ENCODE measurements at regions not wholly inside any gene's neighbourhood (a gene's known extent, or its start where the extent isn't known, plus 50 kb on each side); places are given as distances from the start of the nearest gene placed in this dataset.
"Not testable (repeated sequence)": the region's sequence is repeated elsewhere in the genome, so short reads cannot be mapped to it uniquely, and the experiment has no call there.

- DNase-seq (ENCODE audit: low spot score), result no peak
These were observed 814.4 kb upstream of the AMELY start for GRCh38 chrY:7725791-7726460.

GRCh38 chrY:7723991-7724632 lies 812.6 kb upstream of the AMELY start:
- no peak for DNase-seq (ENCODE audit: low spot score)

GRCh38 chrY:7723127-7723526 lies 811.6 kb upstream of the AMELY start:
- no peak for DNase-seq (ENCODE audit: low spot score)

DNA sequence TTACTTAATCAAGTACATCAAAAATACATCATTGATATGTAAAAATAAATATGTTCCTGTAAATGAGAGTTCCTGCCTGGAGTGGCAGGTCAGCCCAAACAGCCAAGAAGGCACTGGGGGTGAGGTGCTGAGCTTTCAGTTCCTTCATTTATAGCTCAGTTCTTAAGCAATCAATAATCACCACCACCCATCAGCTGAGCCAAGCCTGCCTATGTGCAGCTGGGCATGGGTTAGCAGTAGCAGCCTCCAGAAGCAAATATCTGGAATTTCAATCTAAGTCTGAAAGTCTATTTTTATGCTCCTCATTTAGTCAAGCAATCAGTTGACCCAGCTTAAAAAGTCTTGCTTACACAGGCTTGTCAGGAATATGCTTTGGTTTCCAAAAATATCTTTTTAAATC lies 811.0 kb upstream of the AMELY start:
- DNase-seq (ENCODE audit: low spot score), result no peak

GRCh38 chrY:7720974-7721373 lies 809.4 kb upstream of the AMELY start:
- DNase-seq (ENCODE audit: low spot score), result no peak

GRCh38 chrY:7719271-7719670 lies 807.7 kb upstream of the AMELY start:
- peak; percentile 49 for DNase-seq (ENCODE audit: low spot score)

GRCh38 chrY:7718626-7719025 lies 807.1 kb upstream of the AMELY start:
- no peak for DNase-seq (ENCODE audit: low spot score)

DNA sequence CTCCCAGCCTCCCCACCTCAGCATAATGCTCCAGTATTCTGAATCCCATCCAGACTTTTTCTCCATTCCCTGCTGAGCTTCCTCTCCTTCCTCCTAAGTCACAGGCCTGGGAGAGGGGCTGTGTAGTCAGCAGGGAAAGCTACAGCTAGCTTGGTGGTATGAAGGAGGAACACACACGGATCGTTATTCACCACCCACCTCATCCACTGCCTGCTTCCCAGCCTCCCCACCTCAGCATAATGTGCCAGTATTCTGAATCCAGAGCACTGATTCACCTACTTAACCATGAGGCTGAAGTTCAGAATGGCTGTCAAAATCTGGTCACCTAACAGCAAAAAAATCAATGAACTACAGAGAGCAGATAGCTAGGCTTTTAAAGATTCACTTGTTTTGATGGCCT lies 806.6 kb upstream of the AMELY start:
- no peak for DNase-seq (ENCODE audit: low spot score)

DNA sequence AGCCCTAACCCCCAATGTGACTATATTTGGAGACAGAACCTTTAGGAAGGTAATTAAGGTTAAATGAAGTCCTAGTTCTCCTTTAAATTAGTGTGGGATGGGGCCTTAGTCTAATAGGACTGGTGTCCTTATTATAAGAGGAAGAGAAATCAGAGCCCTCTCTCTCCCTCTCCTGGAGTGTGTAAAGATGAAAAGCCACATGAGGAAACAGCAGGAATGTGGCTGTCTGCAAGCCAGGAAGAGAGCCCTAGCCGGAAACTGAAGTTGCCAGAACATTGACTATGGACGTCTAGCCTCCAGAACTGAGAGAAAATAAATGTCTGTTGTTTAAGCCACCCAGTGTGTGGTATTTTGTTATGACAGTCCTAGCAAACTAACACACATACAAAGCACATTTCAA lies 802.9 kb upstream of the AMELY start:
- DNase-seq (ENCODE audit: low spot score), result peak; percentile 27

- DNase-seq (ENCODE audit: low spot score), result not testable (repeated sequence)
These were observed 802.2 kb upstream of the AMELY start for GRCh38 chrY:7713738-7714137.

GRCh38 chrY:7712289-7712688 lies 800.7 kb upstream of the AMELY start:
- DNase-seq (ENCODE audit: low spot score), result peak; percentile 45

DNA sequence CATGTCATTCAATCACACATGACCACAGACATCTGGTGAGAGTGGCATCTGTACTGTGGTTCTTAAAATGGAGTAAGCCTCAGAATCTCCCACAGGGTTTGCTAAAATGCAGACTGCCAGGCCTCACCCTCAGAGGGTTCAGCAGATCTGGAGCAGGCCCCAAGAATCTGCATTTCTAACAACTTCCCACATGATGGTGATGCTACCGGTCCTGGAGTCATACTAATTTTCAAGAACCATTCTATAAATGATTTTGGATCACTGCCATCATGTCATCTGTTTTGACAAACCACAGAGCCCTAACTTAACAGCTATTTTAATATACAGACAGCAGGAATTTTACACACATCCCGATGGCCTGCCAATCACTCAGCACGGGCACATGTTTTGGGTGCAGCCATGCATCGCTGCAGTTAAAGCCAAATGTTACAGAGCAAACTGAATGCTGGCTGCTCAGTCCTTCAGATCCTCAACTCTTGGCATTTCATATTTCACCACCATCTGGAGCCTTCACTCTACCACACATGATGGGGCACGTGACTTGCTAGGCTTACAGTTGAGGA lies 792.1 kb upstream of the AMELY start:
- no peak for DNase-seq (ENCODE audit: low spot score)

GRCh38 chrY:7702481-7702880 lies 790.9 kb upstream of the AMELY start:
- DNase-seq (ENCODE audit: low spot score), result no peak

- DNase-seq (ENCODE audit: low spot score), result no peak
These were observed 790.1 kb upstream of the AMELY start for GRCh38 chrY:7701676-7702075.

- no peak for DNase-seq (ENCODE audit: low spot score)
These were observed 786.0 kb upstream of the AMELY start for GRCh38 chrY:7697506-7697905.

DNA sequence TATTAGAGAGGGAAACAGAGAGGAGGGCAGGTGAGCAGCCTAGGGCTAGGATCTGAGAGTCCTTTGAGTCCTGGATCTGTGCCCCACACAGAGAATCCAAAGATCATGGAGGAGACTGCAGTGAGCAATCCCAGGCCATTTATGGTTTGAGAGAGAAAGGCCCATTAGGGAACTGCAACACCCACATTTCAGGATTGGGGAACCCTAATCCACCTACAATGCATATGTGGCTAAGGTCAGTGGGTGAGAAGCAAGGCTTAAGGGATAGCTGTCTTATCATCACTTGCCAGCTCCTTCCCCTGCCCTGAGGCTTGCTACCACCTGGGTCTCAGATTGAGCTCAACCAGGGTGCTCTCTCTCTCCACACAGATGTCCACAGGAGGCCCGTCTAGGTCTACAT lies 781.1 kb upstream of the AMELY start:
- DNase-seq (ENCODE audit: low spot score), result no peak

DNA sequence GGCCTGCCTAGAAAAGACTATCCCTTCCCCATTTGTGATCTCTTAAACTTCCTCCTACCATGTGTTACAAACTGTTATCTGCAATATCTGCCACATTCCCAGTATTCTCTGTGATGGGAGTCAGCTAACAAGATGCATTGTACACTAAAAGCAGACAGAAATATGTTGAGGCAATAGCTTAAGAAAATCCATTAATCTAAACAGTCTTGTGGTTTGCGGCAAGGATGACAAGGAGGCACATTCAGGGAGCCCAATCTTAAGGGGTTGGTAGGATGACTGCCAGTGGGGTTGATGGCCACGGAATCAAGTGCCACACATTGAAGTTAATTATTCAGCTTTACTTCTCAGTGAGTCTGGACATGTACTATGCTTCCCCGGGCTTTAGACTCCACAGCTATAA lies 775.5 kb upstream of the AMELY start:
- DNase-seq (ENCODE audit: low spot score), result no peak

GRCh38 chrY:7684546-7684945 lies 773.0 kb upstream of the AMELY start:
- DNase-seq (ENCODE audit: low spot score), result no peak

GRCh38 chrY:7682386-7682785 lies 770.8 kb upstream of the AMELY start:
- peak; percentile 9 for DNase-seq (ENCODE audit: low spot score)

DNA sequence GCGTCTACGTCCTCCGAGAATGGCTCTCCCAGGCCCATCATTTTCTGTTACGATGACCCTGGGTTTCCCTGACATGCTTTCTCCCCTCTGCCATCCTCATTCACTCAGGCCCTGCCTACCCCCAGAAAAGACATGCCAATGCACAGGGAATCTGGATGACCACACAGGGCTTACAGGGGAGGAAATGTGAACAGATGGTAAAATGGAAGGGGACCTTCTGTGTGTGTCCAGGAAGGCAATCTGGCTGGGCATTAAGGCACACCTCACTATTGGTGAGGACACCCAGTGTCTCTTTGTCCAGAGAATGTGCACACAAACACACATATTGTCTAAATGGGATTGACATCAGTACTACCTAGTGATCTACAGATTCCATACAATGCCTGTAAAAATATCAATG lies 769.9 kb upstream of the AMELY start:
- DNase-seq (ENCODE audit: low spot score), result no peak

DNA sequence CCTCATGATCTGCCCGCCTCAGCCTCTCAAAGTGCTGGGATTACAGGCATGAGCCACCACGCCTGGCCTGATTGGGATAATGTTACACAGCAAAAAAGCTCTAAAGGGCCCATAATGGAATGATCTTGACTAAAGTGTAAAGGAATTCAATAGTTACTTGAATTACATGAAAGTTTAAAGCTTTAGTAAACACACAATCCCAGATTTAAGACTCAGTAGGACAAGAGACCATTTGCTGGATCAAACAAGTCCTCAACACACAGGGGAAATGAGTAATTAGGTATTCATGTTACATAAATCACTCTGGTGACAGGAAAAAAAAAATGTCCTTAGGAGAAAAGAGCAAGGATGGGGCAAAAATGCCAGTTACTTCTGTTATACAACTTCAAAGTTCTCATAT lies 762.9 kb upstream of the AMELY start:
- peak; percentile 10 for DNase-seq (ENCODE audit: low spot score)

DNA sequence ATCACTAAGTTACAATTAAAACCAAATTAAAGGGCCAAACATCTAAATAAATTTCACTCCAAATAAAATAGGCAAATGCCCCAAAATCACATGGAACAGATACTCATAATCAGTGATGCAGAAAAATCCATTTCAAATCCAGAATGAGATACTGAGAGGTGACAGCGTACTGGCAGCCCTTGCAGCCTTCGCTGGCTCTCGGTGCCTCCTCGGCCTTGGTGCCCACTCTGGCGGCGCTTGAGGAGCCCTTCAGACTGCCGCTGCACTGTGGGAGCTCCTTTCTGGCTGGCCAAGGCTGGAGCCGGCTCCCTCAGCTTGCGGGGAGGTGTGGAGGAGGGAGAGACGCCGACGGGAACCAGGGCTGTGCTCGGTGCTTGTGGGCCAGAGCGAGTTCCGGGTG lies 761.2 kb upstream of the AMELY start:
- no peak for DNase-seq (ENCODE audit: low spot score)

DNA sequence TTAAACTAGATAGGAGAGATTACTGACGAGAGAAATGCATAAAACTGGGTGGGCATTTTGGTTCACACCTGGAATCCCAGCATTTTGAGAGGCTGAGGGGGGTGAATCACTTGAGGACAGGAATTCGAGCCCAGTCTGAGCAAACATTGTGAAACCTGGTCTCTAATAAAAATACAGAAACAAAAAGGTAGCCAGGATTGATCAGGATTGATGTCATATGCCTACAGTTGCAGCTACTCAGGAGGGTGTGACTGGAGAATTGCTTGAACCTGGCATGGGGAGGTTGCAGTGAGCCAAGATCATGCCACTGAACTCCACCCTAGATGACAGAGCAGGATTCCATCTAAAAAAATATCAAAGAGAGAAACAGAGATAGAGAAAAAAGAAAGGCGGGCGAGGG lies 751.7 kb upstream of the AMELY start:
- no peak for DNase-seq (ENCODE audit: low spot score)

- no peak for DNase-seq (ENCODE audit: low spot score)
These were observed 747.5 kb upstream of the AMELY start for GRCh38 chrY:7659047-7659446.
